T-helper 1 cell treated with Interleukin-12 subunit alpha and Interleukin-12 subunit beta and Interleukin-4 antibody, amounts not matched to agents 30 μg/mL and 1 μg/mL, for 36 hours (primary cell): ENCODE measurements at regions not wholly inside any gene's neighbourhood (a gene's known extent, or its start where the extent isn't known, plus 50 kb on each side); places are given as distances from the start of the nearest gene placed in this dataset.

Experiments
- H3K27ac Mint-ChIP-seq: one replicate; pipeline ENCODE4 v1.8.0; 2021; ENCODE audit warnings: mild to moderate bottlenecking, mixed read lengths
- H3K27me3 Mint-ChIP-seq: one replicate; pipeline ENCODE4 v1.8.0; 2021; ENCODE audit warnings: low read depth, mixed read lengths
- H3K36me3 Mint-ChIP-seq: one replicate; pipeline ENCODE4 v1.8.0; 2021; ENCODE audit warnings: low read depth, mixed read lengths
- H3K4me1 Mint-ChIP-seq: one replicate; pipeline ENCODE4 v1.8.0; 2021; ENCODE audit warnings: low read depth, mixed read lengths
- H3K4me3 Mint-ChIP-seq: one replicate; pipeline ENCODE4 v1.8.0; 2021; ENCODE audit warnings: mild to moderate bottlenecking, moderate library complexity, mixed read lengths
- H3K9me3 Mint-ChIP-seq: one replicate; pipeline ENCODE4 v1.8.0; 2021; ENCODE audit warnings: mixed read lengths

DNA sequence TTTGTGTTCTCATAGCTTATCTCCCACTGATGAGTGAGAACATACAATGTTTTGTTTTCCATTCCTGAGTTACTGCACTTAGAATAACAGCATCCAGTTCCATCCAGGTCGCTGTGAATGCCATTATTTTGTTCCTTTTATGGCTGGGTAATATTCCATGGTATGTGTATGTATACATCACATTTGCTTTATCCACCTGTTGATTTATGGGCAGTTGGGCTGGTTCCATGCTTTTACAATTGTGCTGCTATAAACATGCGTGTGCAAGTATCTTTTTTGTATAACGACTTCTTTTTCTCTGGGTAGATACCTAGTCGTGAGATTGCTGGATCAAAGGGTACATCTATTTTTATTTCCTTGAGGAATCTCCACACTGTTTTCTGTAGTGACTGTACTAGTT, 74.8 kb downstream of the ZNF280B start:
- Mint-ChIP-seq H3K4me3 (no peak overlapping the region), H3K27me3 (peaks cover 42% of the 10 kb centered on the region), H3K27ac (no peak overlapping the region), H3K4me1 (no peaks in the 10 kb centered on the region), H3K36me3 (no peaks in the 10 kb centered on the region), H3K9me3 (no peaks in the 10 kb centered on the region)
